B cell (primary cell): ENCODE measurements at regions not wholly inside any gene's neighbourhood (a gene's known extent, or its start where the extent isn't known, plus 50 kb on each side); places are given as distances from the start of the nearest gene placed in this dataset.

Source experiments
- ATAC-seq: fragments of 200-7000 bp; cut with Tn5 transposase; one replicate; pipeline ENCODE4 v1.10.0; 2021; ENCODE audit warnings: low read depth, mild to moderate bottlenecking, moderate number of reproducible peaks, moderate library complexity
- CTCF ChIA-PET: fragments of 350-600 bp; sonication (Branson Sonifier 250); formaldehyde crosslinking; loops from one replicate; lab custom pipeline; 2021; ENCODE audit warnings: antibody characterized with exemption, inconsistent platforms; lab: Charles Lee
- POLR2A ChIA-PET: fragments of 350-600 bp; sonication (Branson Sonifier 250); formaldehyde crosslinking; loops from one replicate; lab custom pipeline; 2021; ENCODE audit warnings: antibody characterized with exemption; lab: Charles Lee
- DNase-seq: peaks from one replicate; pipeline ENCODE4 v3.0.0; 2013
- H2AFZ ChIP-seq: 2 replicates; pipeline ENCODE4 v1.6.1; 2012; ENCODE audit warnings: mild to moderate bottlenecking, low read depth, low read length; ENCODE audit not compliant: insufficient read depth, poor library complexity, severe bottlenecking
- H3K27ac ChIP-seq, 2 donors: 1 replicate in 1 of 2; 2 replicates in 1 of 2; pipeline ENCODE4 v1.5.1; 2012 to 2013; ENCODE audit warnings: low read length in 2 of 2, mild to moderate bottlenecking in 2 of 2, moderate library complexity in 1 of 2
- H3K27me3 ChIP-seq, 4 experiments: fragments of 200-600 bp in 1 of 4; sonication (generic) in 1 of 4; replicated peaks in 1 of 4; 1 replicate in 2 of 4; 2 replicates in 2 of 4; pipeline versions ENCODE4 v1.6.1 to v1.7.0; 2013 to 2016; ENCODE audit warnings: low read length in 3 of 4, mild to moderate bottlenecking in 2 of 4, mixed read lengths in 1 of 4, moderate library complexity in 1 of 4; ENCODE audit not compliant: insufficient read depth in 4 of 4, control insufficient read depth in 3 of 4; ENCODE audit errors: control extremely low read depth in 1 of 4
- H3K36me3 ChIP-seq, 2 experiments: replicated peaks in 1 of 2; 1 replicate in 1 of 2; 2 replicates in 1 of 2; pipeline versions ENCODE4 v1.6.1 to v1.7.1; 2013; ENCODE audit warnings: low read length in 1 of 2; ENCODE audit not compliant: insufficient read depth in 2 of 2, control insufficient read depth in 1 of 2; ENCODE audit errors: control extremely low read depth in 1 of 2, extremely low read depth in 1 of 2
- H3K4me1 ChIP-seq, 2 donors: fragments of 200-600 bp in 1 of 2; sonication (generic) in 1 of 2; 1 replicate in 1 of 2; 2 replicates in 1 of 2; pipeline versions ENCODE4 v1.5.1 to v1.6.1; 2013 to 2017; ENCODE audit warnings: low read length in 2 of 2; ENCODE audit not compliant: control insufficient read depth in 2 of 2, insufficient read depth in 2 of 2
- H3K4me2 ChIP-seq: replicated peaks from 2 replicates; pipeline ENCODE3; 2012; ENCODE audit warnings: mild to moderate bottlenecking, low read depth, low read length; ENCODE audit not compliant: poor library complexity, severe bottlenecking
- H3K4me3 ChIP-seq, 5 experiments: fragments of 200-600 bp in 1 of 5; sonication (generic) in 1 of 5; 1 replicate in 3 of 5; 2 replicates in 2 of 5; pipeline versions ENCODE4 v1.5.1 to v1.7.0; 2011 to 2016; ENCODE audit warnings: low read length in 4 of 5, mild to moderate bottlenecking in 4 of 5, low read depth in 2 of 5, control low read depth in 1 of 5, moderate library complexity in 1 of 5; ENCODE audit not compliant: insufficient read depth in 1 of 5; ENCODE audit errors: control extremely low read depth in 1 of 5, extremely low read depth in 1 of 5
- H3K79me2 ChIP-seq: fragments of 200-600 bp; sonication (generic); one replicate; pipeline ENCODE4 v1.6.0; 2016; ENCODE audit warnings: low read length; ENCODE audit not compliant: control insufficient read depth, insufficient read depth
- H3K9ac ChIP-seq: fragments of 200-600 bp; sonication (generic); 2 replicates; pipeline ENCODE4 v1.6.1; 2017; ENCODE audit warnings: mild to moderate bottlenecking, low read length, moderate library complexity
- H3K9me3 ChIP-seq, 3 donors: one replicate each; pipeline versions ENCODE4 v1.6.1 to v1.7.1; 2013; ENCODE audit warnings: low read length in 2 of 3; ENCODE audit not compliant: control insufficient read depth in 2 of 3, insufficient read depth in 1 of 3; ENCODE audit errors: control extremely low read depth in 1 of 3
- H4K20me1 ChIP-seq: 2 replicates; pipeline ENCODE4 v1.6.0; 2012; ENCODE audit warnings: mild to moderate bottlenecking, low read length; ENCODE audit not compliant: insufficient read depth, control insufficient read depth, poor library complexity, severe bottlenecking
- H3K27ac Mint-ChIP-seq: one replicate; pipeline ENCODE4 v1.8.0; 2021; ENCODE audit warnings: mixed read lengths
- H3K27me3 Mint-ChIP-seq: one replicate; pipeline ENCODE4 v1.8.0; 2021; ENCODE audit warnings: mixed read lengths
- H3K4me1 Mint-ChIP-seq: one replicate; pipeline ENCODE4 v1.8.0; 2021; ENCODE audit warnings: mixed read lengths
- H3K4me3 Mint-ChIP-seq: one replicate; pipeline ENCODE4 v1.8.0; 2021; ENCODE audit warnings: mixed read lengths
- H3K9me3 Mint-ChIP-seq: one replicate; pipeline ENCODE4 v1.8.0; 2022; ENCODE audit warnings: mixed read lengths; ENCODE audit not compliant: insufficient read depth
- EZH2 ChIP-seq: IDR thresholded peaks from 2 replicates; pipeline ENCODE4 v1.6.1; 2012; ENCODE audit warnings: borderline replicate concordance, low read depth, mild to moderate bottlenecking, moderate library complexity, low read length; ENCODE audit not compliant: insufficient read depth, poor library complexity, severe bottlenecking
- WGBS: methylation state at CpG from one replicate; pipeline ENCODE4 v1.1.5; 2013; ENCODE audit warnings: missing lambda C conversion rate; ENCODE audit not compliant: insufficient coverage; 5-methylcytosine and 5-hydroxymethylcytosine counted together
- intact Hi-C: fragments of 100-400 bp; cut with micrococcal nuclease; formaldehyde crosslinking; loops from one replicate; pipeline ENCODE4 v1.10.0; 2022
- TF ChIP-seq, protein P1 (sequence below): fragments of 200-600 bp; IDR thresholded peaks from one replicate; pipeline ENCODE4 v1.8.0; 2022; ENCODE audit warnings: antibody characterized with exemption, mild to moderate bottlenecking

DNA sequence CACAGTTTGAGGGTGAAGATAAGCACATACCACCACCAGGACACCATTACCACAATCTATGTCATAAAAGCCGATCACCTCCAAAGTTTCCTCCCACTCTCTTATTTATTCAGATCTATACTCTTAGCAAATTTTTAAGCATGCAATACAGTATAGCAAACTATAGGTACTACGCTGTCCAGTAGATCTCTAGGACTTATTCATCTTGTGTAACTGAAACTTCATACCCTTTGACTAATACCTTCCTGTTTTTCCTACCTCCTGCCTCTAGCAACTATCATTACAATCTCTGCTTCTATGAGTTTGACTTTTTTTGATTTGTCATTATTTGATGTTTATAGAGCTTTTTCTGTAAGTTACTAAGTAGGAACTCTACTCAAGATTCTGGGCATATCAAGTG is 84.5 kb upstream of the MANSC4 start:
- Histone ChIP-seq H3K9me3 (no peaks in the 10 kb centered on the region), H3K9ac (no peak overlapping the region), H2AFZ (no peak overlapping the region), H3K27me3 (peaks cover 0 to 2% (median 0%) of the 10 kb centered on the region in 4 experiments), H3K79me2 (no peaks in the 10 kb centered on the region), H3K36me3 (no peaks in the 10 kb centered on the region), H4K20me1 (no peaks in the 10 kb centered on the region), H3K4me2 (no peak overlapping the region), H3K4me1 (no peaks in the 10 kb centered on the region), H3K27ac (no peak overlapping the region), H3K4me3 (no peak overlapping the region)
- no peak overlapping the region for H3K27ac Mint-ChIP-seq
- H3K9me3 Mint-ChIP-seq, result no peaks in the 10 kb centered on the region
- peaks cover 3% of the 10 kb centered on the region for H3K27me3 Mint-ChIP-seq
- TF ChIP-seq, protein P1, sequence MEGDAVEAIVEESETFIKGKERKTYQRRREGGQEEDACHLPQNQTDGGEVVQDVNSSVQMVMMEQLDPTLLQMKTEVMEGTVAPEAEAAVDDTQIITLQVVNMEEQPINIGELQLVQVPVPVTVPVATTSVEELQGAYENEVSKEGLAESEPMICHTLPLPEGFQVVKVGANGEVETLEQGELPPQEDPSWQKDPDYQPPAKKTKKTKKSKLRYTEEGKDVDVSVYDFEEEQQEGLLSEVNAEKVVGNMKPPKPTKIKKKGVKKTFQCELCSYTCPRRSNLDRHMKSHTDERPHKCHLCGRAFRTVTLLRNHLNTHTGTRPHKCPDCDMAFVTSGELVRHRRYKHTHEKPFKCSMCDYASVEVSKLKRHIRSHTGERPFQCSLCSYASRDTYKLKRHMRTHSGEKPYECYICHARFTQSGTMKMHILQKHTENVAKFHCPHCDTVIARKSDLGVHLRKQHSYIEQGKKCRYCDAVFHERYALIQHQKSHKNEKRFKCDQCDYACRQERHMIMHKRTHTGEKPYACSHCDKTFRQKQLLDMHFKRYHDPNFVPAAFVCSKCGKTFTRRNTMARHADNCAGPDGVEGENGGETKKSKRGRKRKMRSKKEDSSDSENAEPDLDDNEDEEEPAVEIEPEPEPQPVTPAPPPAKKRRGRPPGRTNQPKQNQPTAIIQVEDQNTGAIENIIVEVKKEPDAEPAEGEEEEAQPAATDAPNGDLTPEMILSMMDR, result no peak
- no peak for TF ChIP-seq EZH2
- 88% methylated on average over 2 of the region's 2 CpGs for WGBS
- no peak overlapping the region for H3K4me3 Mint-ChIP-seq
- ATAC-seq (no peak), DNase-seq (no peak)
- intact Hi-C loops, result no loop called here
- H3K4me1 Mint-ChIP-seq, result no peaks in the 10 kb centered on the region
- CTCF ChIA-PET, result no interaction called here
- POLR2A ChIA-PET, result no interaction called here

DNA sequence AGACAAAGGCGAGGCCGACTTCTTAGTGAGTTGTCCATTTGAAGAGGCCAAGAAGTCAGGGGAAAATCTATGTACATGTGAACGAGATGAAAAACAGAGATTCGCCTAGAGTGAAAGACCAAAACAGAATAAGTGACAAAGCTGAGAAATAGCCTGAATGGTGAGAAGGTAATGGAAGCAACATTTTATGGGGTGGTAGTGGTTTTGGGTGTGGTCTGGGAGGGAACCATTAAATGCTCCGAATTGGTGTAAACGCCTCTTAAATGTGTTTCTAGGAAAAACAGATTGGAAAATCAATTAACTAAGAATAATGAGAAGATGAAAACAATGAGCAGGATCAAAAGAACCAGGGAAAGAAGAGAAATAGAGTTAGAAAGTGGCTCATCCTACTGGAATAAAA is 83.8 kb upstream of the MANSC4 start:
- POLR2A ChIA-PET, result no interaction called here
- Mint-ChIP-seq H3K9me3 (peaks cover 1% of the 10 kb centered on the region), H3K27me3 (peaks cover 3% of the 10 kb centered on the region), H3K27ac (no peak overlapping the region), H3K4me3 (no peak overlapping the region), H3K4me1 (no peaks in the 10 kb centered on the region)
- intact Hi-C loops, result no loop called here
- Histone ChIP-seq H3K4me1 (no peaks in the 10 kb centered on the region), H3K4me3 (no peak overlapping the region), H3K9me3 (no peaks in the 10 kb centered on the region), H3K27me3 (peaks cover 0 to 3% (median 0%) of the 10 kb centered on the region in 4 experiments), H3K9ac (no peak overlapping the region), H4K20me1 (no peaks in the 10 kb centered on the region), H3K27ac (no peak overlapping the region), H2AFZ (no peak overlapping the region), H3K79me2 (no peaks in the 10 kb centered on the region), H3K4me2 (no peak overlapping the region), H3K36me3 (no peaks in the 10 kb centered on the region)
- TF ChIP-seq, protein P1, result no peak
- TF ChIP-seq EZH2, result no peak
- ATAC-seq (no peak), DNase-seq (no peak)
- CTCF ChIA-PET, result no interaction called here
- WGBS, result 95% methylated on average over 4 of the region's 6 CpGs
